Colonic mucosa (tissue), 4 donors: ENCODE measurements at regions not wholly inside any gene's neighbourhood (a gene's known extent, or its start where the extent isn't known, plus 50 kb on each side); places are given as distances from the start of the nearest gene placed in this dataset.

Experiments used
- DNase-seq: peaks from one replicate; pipeline ENCODE4 v3.0.0-alpha.2; 2020
- H3K27ac ChIP-seq: fragments of 200-600 bp; one replicate; pipeline ENCODE4 v1.8.0; 2021
- H3K27me3 ChIP-seq: fragments of 200-600 bp; one replicate; pipeline ENCODE4 v1.8.0; 2021
- H3K36me3 ChIP-seq: fragments of 200-600 bp; one replicate; pipeline ENCODE4 v1.8.0; 2021
- H3K4me1 ChIP-seq: fragments of 200-600 bp; one replicate; pipeline ENCODE4 v1.8.0; 2021; ENCODE audit warnings: mild to moderate bottlenecking
- H3K4me3 ChIP-seq: fragments of 200-600 bp; one replicate; pipeline ENCODE4 v1.8.0; 2021
- H3K9ac ChIP-seq, 2 donors: one replicate each; pipeline ENCODE4 v1.7.0; 2013; ENCODE audit warnings: control low read depth in 2 of 2, low read depth in 2 of 2, low read length in 2 of 2
- H3K9me3 ChIP-seq: fragments of 200-600 bp; one replicate; pipeline ENCODE4 v1.8.0; 2021
- intact Hi-C: fragments of 100-400 bp; cut with DNase I; formaldehyde crosslinking; loops from one replicate; pipeline ENCODE4 v1.14.1; 2022
- TF ChIP-seq, protein P1 (sequence below): fragments of 200-600 bp; IDR thresholded peaks from one replicate; pipeline ENCODE4 v1.8.0; 2022; ENCODE audit warnings: antibody characterized with exemption, mild to moderate bottlenecking
- donor health status: healthy.
- donor health status: DM: no; HTN: no; CAD: no.
- donor health status: DM: no; HTN: no; CAD: no.

- Histone ChIP-seq H3K27me3 (no peaks in the 10 kb centered on the region), H3K9me3 (no peaks in the 10 kb centered on the region), H3K9ac (no peak overlapping the region), H3K36me3 (no peaks in the 10 kb centered on the region), H3K4me3 (no peak overlapping the region), H3K4me1 (no peaks in the 10 kb centered on the region), H3K27ac (no peak overlapping the region)
- intact Hi-C loops, result no loop called here
- DNase-seq, result no peak
- TF ChIP-seq, protein P1, sequence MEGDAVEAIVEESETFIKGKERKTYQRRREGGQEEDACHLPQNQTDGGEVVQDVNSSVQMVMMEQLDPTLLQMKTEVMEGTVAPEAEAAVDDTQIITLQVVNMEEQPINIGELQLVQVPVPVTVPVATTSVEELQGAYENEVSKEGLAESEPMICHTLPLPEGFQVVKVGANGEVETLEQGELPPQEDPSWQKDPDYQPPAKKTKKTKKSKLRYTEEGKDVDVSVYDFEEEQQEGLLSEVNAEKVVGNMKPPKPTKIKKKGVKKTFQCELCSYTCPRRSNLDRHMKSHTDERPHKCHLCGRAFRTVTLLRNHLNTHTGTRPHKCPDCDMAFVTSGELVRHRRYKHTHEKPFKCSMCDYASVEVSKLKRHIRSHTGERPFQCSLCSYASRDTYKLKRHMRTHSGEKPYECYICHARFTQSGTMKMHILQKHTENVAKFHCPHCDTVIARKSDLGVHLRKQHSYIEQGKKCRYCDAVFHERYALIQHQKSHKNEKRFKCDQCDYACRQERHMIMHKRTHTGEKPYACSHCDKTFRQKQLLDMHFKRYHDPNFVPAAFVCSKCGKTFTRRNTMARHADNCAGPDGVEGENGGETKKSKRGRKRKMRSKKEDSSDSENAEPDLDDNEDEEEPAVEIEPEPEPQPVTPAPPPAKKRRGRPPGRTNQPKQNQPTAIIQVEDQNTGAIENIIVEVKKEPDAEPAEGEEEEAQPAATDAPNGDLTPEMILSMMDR, result no peak
Measured at GRCh38 chr22:27192135-27192829, 534.9 kb downstream of the MIAT start.

- Histone ChIP-seq H3K9ac (no peak overlapping the region), H3K9me3 (no peaks in the 10 kb centered on the region), H3K4me1 (no peaks in the 10 kb centered on the region), H3K27me3 (no peaks in the 10 kb centered on the region), H3K36me3 (no peaks in the 10 kb centered on the region), H3K4me3 (no peak overlapping the region), H3K27ac (no peak overlapping the region)
- DNase-seq, result no peak
- TF ChIP-seq, protein P1, result no peak
- intact Hi-C loops, result no loop called here
Measured at GRCh38 chr22:27193215-27193614, 535.8 kb downstream of the MIAT start.

- Histone ChIP-seq H3K27me3 (no peaks in the 10 kb centered on the region), H3K4me3 (no peak overlapping the region), H3K27ac (no peak overlapping the region), H3K4me1 (no peaks in the 10 kb centered on the region), H3K36me3 (no peaks in the 10 kb centered on the region), H3K9me3 (no peaks in the 10 kb centered on the region), H3K9ac (no peak overlapping the region)
- intact Hi-C loops, result no loop called here
- TF ChIP-seq, protein P1, result no peak
- no peak for DNase-seq
Measured at GRCh38 chr22:27193636-27194035, 536.2 kb downstream of the MIAT start.

DNA sequence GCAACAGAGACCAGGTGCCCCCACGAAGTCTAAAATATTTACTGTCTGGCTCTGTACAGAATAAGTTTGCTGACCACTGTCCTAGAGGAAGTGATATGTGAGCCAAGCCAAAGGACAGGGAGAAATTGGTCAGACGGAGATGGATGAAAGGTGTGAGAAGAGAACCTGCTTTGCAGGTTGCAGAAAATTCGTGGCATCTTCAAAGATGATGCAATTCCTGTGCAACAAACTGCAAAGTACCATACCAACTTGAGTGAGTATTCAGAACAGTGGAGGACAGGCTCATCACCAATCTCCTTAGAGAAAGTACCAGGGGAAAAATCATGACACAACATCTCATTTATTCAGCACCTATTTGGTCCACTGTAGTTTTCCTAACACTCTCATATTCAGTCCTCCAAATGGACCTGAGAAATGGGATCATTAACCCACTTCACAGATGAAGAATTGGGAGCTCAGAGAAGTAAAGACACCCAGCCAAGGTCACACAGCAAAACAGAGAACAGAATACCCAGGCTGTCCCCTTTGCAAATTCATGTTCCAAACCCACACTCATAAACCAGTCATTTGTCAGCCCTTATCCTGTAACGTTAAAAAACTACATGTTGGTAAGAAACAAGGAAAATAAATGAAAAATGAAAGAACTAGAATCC lies 536.8 kb downstream of the MIAT start:
- no peaks in the 10 kb centered on the region for H3K9me3 ChIP-seq
- TF ChIP-seq, protein P1, result no peak
- H3K4me3 ChIP-seq, result no peak overlapping the region
- H3K4me1 ChIP-seq, result no peaks in the 10 kb centered on the region
- no peak overlapping the region for H3K27ac ChIP-seq
- no peak for DNase-seq
- H3K36me3 ChIP-seq, result no peaks in the 10 kb centered on the region
- H3K9ac ChIP-seq, result no peak overlapping the region
- no peaks in the 10 kb centered on the region for H3K27me3 ChIP-seq
- intact Hi-C loops, result no loop called here

GRCh38 chr22:27195094-27195493 lies 537.7 kb downstream of the MIAT start:
- Histone ChIP-seq H3K27me3 (no peaks in the 10 kb centered on the region), H3K9ac (no peak overlapping the region), H3K36me3 (no peaks in the 10 kb centered on the region), H3K9me3 (no peaks in the 10 kb centered on the region), H3K4me3 (no peak overlapping the region), H3K4me1 (no peaks in the 10 kb centered on the region), H3K27ac (no peak overlapping the region)
- TF ChIP-seq, protein P1, result no peak
- intact Hi-C loops, result no loop called here
- peak; percentile 30 for DNase-seq
